NCI-H748 treated with DMSO at 0.1 percent for 48 hours (cell line): ENCODE measurements at regions not wholly inside any gene's neighbourhood (a gene's known extent, or its start where the extent isn't known, plus 50 kb on each side); places are given as distances from the start of the nearest gene placed in this dataset.
"Not testable (repeated sequence)": the region's sequence is repeated elsewhere in the genome, so short reads cannot be mapped to it uniquely, and the experiment has no call there.

Experiments
- DNase-seq: peaks from one replicate; lab custom pipeline; 2025; lab: John Stamatoyannopoulos, UW

DNA sequence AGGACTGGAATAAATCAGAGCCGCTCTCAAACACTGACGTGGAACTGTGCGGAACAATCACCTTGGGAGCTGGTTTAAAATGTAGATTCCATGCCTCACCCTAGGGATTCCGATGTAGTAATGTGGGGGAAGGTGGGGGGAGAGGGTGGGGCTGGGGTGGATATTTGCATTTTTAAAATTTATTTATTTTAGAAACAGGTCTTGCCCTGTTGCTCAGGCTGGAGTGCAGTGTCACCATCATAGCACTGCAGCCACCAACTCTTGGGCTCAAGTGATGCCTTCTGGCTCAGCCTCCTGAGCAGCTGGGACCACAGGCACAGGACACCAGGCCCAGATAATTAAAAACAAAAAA is 101.9 kb upstream of the SEC22B start:
- DNase-seq: not testable (repeated sequence)

DNA sequence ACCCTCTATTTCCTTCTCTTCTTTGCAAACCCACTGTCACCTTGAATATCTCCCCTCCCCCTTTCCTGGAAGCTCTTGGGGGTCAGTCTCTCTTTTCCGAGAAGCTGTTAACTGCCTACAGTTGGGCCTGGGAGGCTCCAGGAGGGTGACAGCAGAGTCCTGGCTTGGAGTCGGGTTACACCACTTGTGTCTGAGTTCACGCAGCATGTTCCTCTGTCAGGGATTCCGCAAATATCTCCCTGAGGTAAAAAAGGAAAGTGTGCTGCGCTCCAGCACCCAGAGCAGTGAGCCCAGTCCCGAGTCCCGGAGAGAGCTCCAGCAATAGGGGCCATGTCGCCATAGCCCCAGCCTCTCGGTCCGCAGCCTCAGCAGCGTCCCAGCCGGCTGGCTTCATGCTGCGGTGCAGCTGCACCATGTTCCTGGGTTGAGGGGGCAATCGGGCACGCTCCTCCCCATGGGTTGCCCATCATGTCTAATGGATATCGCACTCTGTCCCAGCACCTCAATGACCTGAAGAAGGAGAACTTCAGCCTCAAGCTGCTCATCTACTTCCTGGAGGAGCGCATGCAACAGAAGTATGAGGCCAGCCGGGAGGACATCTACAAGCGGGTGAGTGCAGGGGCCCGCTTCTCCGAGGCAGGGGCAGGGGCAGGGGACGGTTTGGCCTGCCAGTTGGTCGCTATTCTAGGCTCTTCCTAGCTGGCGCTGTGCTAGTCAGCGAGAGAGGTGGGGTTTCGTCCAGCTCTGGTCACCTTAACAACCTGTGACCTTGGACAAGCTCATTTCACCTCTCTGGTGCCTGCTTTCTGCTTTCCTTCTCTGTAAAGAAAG is 101.3 kb upstream of the SEC22B start:
- DNase-seq: not testable (repeated sequence)

DNA sequence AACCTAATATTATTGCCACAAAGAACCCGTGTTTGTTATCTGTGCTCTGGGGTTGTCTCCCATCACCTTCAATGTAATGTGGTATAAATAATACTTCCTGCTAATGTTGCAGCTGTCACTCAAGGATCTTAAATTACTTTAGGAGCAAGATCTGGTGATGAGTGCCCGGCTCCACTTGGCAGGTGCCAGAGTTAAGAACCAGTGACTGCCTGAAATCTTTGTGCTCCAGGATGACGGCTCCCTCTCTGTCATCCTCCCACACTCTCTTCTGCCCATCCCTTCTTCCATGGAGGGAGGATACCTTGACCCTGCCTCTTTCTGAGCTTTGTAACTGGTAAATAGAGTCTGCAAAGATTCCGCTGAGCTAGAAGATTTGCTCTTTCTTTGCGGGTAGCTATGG is 100.4 kb upstream of the SEC22B start:
- DNase-seq: not testable (repeated sequence)

DNA sequence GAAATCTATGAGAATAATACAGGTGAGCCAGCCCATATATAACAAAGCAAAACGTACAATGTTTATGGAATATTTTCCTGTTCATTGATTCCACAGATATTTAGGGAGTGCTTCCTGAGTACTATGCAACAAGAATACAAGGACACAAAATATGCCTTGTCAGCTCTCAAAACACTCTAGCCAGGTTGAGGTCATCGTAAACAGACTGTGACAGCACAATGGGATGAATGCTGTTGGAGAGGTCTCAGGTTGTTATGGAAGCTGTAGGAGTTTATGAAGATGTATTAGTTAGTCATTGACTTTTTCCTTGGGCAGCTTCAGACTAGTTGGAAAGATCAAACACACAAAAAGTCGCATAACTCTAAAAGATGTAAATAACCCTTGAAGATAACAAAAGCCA is 98.1 kb upstream of the SEC22B start:
- not testable (repeated sequence) for DNase-seq

DNA sequence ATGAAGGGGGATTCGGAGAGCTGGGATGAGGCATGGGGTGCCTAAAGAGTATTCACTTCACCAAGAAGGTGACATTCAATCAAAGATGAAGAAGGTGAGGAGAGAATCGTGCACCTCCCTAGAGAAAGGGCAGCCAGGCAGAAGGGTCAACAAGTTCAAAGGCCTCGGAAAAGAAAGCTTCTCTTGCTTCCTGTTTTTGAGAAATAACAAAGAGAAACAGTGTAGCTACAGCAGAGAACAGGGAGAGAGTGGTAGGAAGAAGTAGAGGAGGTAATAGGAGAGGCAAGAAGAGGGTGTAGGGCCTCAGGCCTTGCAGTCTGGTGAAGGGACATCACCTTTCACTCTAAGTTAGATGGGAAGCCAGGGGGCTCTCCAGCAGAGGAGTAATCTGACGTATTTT is 97.0 kb upstream of the SEC22B start:
- DNase-seq: not testable (repeated sequence)

DNA sequence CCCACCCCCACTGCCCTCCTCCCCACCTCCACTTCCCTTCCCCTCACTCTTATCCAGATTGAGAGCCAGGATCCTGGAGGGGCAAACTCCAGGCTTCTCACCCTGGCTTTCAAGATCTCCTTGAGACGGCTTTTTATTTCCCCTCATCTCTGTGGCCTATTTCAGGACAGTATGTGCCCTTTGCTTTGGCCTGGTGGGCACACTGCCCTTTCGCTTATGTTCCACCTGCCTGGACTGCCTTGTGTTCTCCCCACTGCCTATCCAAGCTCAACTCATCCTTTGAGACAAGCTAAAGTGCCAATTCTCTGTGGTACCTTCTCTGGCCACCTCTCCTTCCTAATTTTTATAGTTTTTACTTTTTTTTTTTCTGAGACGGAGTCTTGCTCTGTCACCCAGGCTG is 95.9 kb upstream of the SEC22B start:
- not testable (repeated sequence) for DNase-seq

DNA sequence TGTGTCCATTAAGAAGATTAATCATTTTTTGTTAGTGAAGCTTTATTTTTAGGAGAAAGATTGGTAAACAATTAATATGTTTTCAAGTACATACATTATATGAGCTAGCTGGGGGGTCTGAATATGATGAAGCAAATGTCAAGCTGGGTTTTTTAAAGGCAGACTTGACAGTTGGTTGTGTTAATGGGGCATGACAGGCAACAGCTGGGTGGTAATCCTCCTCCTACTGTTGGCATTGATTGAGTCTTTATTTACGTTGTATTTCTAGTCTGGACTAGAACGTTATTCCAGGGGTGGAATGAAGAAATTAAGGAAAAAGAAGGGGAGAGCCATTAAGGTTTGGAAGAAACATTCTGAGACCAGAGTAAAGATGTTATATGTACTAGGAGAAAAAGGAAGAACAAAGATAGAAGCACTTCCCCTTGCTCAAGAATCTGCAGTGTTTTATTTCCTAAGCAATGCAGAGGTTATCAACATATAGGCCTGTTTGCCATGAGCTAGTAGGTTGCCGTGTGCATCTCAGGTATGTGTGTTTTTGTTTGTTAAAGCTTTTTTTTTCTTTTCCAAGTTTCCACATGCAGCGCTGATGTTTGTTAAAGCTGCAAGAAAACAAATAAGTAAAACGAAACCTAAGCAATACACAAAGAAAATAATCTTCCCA is 95.4 kb upstream of the SEC22B start:
- not testable (repeated sequence) for DNase-seq

DNA sequence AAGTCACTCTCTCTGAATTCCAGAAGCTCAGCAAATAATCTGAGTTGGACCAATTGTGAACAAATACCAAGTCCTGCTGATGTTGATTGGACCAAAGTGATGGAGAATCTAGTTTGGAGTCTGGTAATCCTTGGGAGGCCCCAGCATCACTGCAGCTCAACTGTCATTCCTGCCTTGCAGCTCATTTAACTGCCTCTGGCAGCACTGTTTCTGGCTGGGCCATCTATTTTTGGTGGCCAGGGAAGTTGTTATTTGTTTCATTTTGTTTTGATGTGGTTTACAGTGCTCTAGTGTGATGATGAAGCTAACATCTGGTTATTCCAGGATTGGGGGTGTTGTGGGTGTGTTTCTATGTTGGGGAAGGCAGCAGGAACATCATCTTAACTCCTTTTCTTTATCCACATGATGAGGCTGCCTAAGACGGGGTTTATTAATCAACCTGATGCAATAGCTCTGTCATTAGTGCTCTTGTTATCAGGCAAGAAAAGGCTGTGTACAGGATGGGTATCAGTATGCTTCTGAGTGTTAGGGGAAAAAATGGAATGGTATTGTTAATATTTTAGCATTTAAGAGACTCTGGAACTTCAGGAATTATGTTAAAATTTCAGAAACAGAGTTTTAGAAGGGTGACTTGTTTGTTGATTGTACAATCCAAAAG is 91.7 kb upstream of the SEC22B start:
- DNase-seq: not testable (repeated sequence)

DNA sequence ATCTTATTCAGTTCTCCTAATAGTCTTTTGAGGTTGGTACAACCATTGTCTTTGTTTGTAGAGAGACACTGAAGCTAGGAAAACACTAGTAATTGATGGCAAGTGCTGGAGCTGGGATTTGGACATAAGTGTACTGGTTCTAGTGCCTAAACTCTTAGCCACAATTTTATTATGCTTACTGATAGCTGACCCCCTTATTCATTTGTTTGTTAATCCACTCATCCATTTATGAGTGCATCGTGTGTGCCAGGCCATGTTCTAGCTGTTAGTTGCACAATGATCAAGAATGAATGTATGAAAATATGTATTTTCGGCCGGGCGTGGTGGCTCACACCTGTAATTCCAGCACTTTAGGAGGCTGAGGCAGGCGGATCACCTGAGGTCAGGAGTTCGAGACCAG is 88.2 kb upstream of the SEC22B start:
- DNase-seq: not testable (repeated sequence)

DNA sequence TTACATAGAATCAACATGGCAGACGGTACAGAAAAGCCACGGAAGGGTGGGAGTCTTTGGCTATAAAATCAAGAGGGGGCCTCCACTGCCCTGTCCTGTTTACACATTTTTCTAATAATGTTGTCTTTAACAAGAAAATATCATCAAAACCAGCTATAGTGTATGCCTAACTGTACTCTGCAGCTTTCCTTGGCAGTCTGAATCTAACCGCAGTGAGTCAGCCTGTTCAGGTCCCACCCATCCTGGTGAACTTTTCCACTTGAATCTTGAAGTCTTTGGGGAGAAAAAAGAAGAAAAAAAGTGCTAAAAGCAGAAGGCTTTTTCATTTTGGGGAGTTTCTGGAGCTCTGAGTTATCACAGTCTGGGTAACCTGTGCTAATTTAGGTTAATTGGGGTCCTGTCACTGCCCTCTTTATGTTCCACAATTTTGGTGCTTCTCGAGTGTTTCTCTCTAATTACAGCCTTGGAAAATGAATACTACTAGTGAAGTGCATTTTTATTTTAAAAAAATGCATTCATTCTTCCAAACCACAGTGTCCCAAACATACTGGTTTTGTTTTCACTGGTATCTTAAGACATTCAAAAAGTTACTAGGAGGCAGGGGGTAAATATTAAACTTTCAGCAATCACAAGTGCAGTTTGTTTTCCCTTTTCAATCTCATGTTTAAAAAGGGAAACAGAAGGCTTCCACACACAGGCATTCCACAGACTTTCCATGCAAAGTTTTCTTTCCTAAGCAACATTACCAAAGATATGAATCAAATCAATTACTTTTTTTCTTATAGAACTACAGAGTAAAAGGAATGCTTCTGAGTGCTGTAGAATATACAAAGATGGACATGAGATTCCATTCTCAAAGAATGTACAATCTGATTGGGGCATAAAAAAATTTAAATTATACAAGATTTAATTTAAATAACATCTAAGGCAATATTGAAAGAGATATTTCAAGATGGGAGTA is 86.8 kb upstream of the SEC22B start:
- not testable (repeated sequence) for DNase-seq

DNA sequence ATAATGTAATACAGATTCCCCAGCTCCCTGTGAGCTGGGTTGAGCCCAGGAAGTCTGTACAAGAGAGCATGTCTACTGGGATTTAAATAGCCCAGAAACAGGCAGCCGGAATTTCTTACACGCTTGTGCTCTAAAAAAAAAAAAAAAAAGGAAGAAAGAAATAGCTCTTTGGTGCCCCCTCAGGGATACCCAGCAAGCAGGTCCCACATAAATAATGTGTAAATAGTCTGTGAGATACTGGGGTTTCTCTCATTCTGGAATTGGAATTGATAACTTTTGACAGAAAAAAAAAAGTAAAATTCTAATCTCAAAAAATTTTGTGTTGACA is 81.4 kb upstream of the SEC22B start:
- DNase-seq: not testable (repeated sequence)

DNA sequence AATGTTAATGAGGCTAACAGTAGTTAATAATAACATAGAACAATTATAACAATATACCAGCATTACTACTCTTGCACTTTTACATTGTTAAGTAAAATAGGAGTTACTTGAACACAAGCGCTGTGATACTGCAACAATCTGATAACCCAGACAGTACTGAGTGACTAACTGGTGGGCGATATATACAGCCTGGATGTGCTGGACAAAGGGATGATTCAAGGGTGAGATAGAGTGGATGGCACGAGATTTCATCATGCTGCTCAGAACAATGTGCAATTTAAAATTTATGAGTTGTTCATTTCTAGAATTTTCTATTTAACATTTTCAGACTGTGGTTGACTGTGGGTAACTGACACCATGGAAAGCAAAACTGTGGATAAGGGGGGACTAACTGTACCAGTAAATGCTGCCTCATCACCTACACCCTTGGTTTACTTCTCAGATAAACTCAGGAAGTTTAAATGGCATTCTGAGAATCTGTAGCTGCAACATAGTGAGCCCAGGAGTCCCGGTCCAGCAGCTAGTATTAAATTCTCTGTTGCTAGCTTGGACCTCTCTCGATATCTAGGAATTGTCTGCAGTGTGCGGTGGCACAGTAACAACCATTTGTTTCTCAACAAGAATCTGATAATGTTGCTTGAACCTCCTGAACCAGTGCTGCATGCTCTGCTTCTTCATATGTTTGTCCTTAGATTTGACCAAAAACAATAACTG is 80.9 kb upstream of the SEC22B start:
- DNase-seq: not testable (repeated sequence)

DNA sequence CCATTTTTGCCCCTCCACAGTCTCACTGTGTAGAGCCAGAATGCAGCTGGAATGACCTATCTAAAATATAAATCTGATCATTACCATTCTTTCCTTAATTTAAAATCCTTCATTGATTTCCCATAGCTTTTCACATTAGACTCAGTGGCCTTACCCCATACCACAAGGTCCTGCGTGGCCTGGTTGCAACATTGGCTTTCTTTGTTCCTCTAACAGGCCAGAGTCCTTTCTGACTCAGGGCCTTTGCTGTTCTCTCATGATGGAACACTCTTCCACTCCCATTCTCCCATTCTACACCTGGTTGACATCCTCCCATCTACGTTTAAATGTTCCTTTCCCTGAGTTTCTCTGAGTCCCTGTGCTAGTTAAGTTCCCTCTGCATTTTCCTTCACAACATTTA is 74.4 kb upstream of the SEC22B start:
- DNase-seq: not testable (repeated sequence)

DNA sequence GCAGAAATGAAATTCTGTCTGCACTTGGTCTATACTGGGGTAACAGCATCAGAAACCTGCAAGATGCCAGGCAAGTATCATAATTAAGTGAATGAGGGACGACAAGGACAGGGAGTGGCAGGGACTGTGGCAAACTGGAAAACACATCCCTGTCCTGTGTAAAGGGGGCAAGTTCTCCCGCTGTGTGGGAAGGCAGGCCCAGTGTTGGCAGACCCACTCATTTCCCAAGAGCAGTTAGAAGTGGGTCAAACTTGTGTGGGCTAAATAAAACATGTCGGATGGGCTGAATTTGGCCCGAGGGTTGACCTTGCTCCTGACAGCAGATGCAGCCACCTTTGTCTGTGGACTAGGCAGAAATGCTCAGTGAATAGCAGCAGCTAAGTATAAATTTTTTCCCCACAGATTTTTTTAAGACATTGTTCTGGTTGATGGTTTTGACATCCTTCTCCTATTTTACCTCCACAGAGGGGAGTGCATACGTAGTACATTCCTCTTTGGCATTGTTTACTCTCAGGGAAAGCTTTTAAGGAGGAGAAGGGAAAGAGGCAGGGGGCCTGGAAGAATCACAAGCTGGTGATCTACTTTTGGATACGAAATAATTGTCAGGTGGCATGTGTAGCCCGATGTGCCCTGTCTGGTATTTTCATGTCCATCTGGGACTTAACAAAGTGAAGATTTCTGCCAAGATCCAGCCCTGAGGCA is 72.6 kb upstream of the SEC22B start:
- DNase-seq: not testable (repeated sequence)

DNA sequence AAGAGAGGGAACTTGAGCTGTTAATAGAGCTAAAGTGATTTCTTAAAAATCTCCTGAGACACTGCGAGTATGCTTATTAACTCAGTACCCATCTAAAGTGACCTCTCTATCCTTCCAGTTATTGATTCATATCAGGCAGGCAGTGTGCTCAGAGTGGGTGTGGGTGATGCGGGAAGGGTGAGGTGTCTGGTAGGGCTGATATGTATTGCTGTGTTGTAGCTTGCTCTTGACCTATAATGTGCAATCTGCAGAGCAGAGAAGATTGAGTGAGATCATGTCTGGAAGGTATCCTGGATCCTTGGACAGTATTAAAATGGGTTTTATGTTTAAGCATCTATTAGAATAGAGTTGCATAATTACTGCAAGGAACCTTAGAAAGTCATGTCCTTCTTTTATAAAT is 71.9 kb upstream of the SEC22B start:
- not testable (repeated sequence) for DNase-seq

DNA sequence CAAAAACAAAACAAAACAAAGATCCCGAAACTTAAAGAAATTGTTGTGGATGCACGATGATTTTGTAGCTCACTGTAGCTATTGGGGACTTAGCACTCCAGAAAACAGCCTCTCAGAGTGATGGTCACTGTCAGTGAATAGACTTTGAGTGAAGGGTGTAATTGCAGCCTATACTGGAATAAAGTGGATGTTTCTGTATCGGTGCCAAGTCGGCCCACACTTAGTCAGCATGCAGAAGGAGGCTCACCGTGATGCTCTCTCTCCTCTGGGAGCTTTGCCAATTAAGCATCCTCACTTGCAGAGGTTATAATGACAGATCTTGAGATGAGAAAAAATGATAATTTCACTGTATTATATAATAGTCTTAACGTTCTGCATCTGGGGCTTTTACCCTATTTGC is 67.5 kb upstream of the SEC22B start:
- not testable (repeated sequence) for DNase-seq

DNA sequence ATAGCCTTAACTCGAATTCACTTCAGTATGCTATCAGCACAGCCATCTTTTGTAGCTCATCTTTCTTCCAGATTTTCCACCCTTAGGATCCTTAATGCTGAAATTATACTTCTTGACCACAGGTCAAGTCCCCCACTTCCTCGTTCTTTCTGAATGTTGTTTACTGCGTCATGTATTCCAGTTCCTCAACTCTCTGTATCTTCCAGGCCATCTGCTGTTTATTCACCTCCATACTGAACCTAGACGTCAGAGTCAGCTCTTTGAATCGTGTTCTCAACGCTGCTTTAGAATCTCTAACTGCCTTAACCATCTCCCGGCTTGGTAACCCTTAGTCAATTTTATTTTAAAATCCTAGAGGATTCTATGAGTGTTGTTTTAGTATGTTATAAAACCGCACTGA is 66.3 kb upstream of the SEC22B start:
- DNase-seq: not testable (repeated sequence)

DNA sequence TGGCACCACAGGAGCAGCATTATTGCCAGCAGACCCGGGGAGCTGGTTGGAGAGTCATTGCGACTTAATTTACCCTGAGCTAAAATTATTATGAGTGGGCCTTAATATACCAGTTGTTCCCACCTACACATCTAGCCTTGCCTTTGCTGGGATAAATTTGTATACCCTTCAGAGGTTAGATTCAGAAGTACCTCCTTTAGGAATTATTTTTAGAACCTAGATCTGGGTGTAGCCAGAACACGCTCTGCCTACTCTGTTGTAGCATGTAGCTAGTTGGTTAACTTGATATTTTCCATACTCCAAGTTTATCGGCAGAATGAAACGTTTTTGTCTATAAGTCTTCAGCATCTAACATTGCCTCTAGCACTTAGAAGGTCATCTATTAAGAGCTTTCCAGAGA is 65.5 kb upstream of the SEC22B start:
- not testable (repeated sequence) for DNase-seq

DNA sequence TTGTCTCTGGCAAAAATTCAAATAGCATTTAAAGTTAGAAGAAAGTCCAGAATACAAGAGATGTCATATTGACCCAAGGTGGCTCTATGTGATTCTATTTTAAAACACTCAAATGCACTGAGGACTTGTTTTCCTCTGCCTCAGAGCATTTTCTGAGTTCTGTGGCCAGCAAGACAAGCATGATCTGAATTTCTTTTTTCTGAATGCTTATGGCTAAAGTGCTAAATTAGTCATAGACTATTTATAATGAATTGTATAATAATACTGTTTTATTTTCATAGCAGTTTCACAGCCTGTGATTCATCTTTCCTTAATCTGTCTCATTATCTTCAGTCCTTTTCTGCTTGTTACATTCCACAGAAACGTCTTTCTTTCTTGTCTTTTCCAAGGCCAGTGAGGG is 63.9 kb upstream of the SEC22B start:
- not testable (repeated sequence) for DNase-seq

DNA sequence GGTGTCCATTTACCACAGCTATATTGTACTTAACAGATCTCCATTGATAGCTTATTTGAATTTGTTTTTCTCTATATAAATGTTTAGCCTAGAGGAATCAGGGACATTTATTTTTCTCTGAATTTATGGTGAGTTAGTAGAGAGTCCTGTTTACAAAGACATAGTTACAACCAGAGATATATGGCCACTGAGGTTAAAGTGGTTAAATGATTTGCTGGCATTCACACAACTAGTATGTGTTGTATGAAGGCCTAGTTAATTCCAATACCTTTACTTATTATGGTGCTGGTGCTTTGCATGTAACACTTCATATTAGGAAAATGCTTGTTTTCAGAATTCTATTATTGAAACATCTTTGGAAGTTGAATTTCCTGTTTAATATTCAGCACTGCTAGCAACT is 63.0 kb upstream of the SEC22B start:
- DNase-seq: not testable (repeated sequence)

DNA sequence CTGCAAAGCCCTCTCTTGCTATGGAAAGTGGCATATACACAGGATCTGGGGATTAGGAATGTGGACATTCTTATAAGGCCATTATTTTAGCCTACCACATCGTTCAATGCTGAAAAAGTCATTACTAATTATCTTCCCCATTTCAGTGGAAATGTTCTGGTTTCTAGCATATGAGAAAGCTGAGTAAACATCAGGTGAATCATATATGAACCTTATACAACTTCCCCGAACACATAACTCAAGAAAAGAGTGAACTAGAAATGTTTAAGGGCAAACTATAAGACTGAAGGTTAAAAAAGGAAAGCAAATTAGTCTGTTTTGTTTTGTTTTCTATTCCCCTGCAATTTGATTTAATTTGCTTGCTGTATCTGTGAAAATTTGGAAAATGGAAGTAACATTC is 62.5 kb upstream of the SEC22B start:
- DNase-seq: not testable (repeated sequence)
